Adrenal gland (tissue), 5 donors: ENCODE measurements at regions not wholly inside any gene's neighbourhood (a gene's known extent, or its start where the extent isn't known, plus 50 kb on each side); places are given as distances from the start of the nearest gene placed in this dataset.

Source experiments
- CTCF ChIP-seq, 6 experiments: fragments of 450-650 bp in 4 of 6; fragments of 200-600 bp in 2 of 6; sonication (generic) in 1 of 6; IDR thresholded peaks; 1 replicate in 5 of 6; 2 replicates in 1 of 6; pipeline versions ENCODE4 v1.5.1 to v1.8.0; 2016 to 2021; ENCODE audit warnings: antibody characterized with exemption in 6 of 6, mild to moderate bottlenecking in 2 of 6, moderate library complexity in 1 of 6
- POLR2A ChIP-seq, 2 donors: fragments of 450-650 bp; IDR thresholded peaks; one replicate each; pipeline ENCODE4 v1.6.1; 2017; ENCODE audit warnings: antibody characterized with exemption in 2 of 2, mild to moderate bottlenecking in 2 of 2, moderate library complexity in 1 of 2
- donor health status: DM: no; HTN: no; CAD: no.

GRCh38 chr7:116393654-116394053 is 105.9 kb upstream of the CAV2 start:
- TF ChIP-seq POLR2A (IDR thresholded peaks at IDR 0.05) (no peak), CTCF (IDR thresholded peaks at IDR 0.05) (no peak)
